Lower leg skin (tissue), 3 donors: ENCODE measurements at regions not wholly inside any gene's neighbourhood (a gene's known extent, or its start where the extent isn't known, plus 50 kb on each side); places are given as distances from the start of the nearest gene placed in this dataset.

Experiments
- CTCF ChIP-seq, 3 donors: fragments of 450-650 bp; IDR thresholded peaks; one replicate each; pipeline ENCODE4 v1.5.1; 2016; ENCODE audit warnings: antibody characterized with exemption in 3 of 3, mild to moderate bottlenecking in 3 of 3, moderate library complexity in 2 of 3
- POLR2A ChIP-seq, 2 donors: fragments of 450-650 bp; IDR thresholded peaks; one replicate each; pipeline ENCODE4 v1.6.1; 2016 to 2017; ENCODE audit warnings: antibody characterized with exemption in 2 of 2, mild to moderate bottlenecking in 1 of 2, moderate library complexity in 1 of 2

GRCh38 chr6:99821164-99821563, 172.9 kb downstream of the MCHR2 start:
- TF ChIP-seq POLR2A (IDR thresholded peaks at IDR 0.05) (no peak), CTCF (IDR thresholded peaks at IDR 0.05) (no peak)
